CD4-positive, alpha-beta T cell treated with Interleukin-4 for 1 hour (primary cell): ENCODE measurements at regions not wholly inside any gene's neighbourhood (a gene's known extent, or its start where the extent isn't known, plus 50 kb on each side); places are given as distances from the start of the nearest gene placed in this dataset.
"Not testable (repeated sequence)": the region's sequence is repeated elsewhere in the genome, so short reads cannot be mapped to it uniquely, and the experiment has no call there.

Experiments
- DNase-seq, 2 donors: peaks; one replicate each; pipeline ENCODE4 v3.0.0-alpha.2; 2020 to 2022

GRCh38 chr14:37650356-37651037 is 55.1 kb downstream of the TTC6 start:
- DNase-seq, result no peak

- no peak for DNase-seq
These were observed 56.6 kb downstream of the TTC6 start for GRCh38 chr14:37652042-37652441.

DNA sequence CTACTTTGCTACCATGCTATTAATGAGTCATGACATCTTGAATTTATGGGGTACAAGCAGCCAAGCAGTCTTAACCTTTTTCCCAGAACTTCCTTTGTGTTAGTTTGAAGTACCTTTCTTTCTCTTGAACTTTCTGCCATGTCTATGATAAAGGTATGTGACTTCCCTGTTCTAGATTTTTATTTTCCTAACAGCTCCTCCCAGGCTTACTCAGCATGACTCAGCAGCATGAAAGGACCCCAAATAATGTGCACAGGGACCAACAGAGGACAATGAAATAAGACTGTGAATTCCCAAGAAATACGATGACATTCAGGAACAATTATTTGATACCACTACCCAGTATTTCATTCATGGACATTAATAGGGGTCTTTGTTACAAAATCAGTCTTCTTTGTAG is 60.0 kb downstream of the TTC6 start:
- no peak for DNase-seq

GRCh38 chr14:37658156-37658555 is 62.7 kb downstream of the TTC6 start:
- DNase-seq, result no peak

DNA sequence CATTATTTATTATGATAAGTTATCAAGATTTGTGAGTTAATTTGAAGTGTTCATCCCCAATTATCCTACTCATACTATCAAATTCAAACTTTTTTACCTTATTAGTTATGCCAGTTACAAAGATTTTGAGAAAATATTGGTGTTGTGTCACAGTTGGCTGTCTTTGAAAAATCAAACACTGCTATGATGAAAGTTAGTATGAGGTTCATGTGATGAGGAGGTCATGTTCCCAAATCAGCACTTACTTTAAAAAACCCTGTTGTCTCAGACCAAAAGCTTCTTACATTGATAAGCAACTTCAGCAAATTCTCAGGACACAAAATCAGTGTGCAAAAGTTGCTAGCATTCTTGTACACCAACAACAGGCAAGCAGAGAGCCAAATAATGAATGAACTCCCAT is 68.1 kb downstream of the TTC6 start:
- DNase-seq, result no peak

DNA sequence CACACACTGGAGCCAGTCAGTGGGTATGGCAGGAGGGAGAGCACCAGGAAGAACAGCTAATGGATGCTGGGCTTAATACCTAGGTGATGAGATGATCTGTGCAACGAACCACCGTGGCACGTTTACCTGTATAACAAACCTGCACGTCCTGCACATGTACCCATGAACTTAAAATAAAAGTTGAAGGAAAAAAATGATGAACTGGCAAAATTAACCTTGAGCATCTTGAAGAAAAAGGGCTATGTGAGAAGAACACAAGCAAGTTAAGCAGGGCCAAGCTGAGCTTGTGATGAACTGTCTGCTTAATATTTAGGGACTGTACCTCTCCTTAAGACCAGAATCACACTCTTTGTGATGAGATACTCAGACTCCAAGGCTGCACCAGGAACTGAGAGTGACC is 70.0 kb downstream of the TTC6 start:
- no peak for DNase-seq

GRCh38 chr14:37665951-37666350 is 70.5 kb downstream of the TTC6 start:
- DNase-seq, result no peak

- no peak for DNase-seq
These were observed 73.2 kb downstream of the TTC6 start for GRCh38 chr14:37668646-37669045.

- DNase-seq, result no peak
These were observed 73.8 kb downstream of the TTC6 start for GRCh38 chr14:37669242-37669641.

DNA sequence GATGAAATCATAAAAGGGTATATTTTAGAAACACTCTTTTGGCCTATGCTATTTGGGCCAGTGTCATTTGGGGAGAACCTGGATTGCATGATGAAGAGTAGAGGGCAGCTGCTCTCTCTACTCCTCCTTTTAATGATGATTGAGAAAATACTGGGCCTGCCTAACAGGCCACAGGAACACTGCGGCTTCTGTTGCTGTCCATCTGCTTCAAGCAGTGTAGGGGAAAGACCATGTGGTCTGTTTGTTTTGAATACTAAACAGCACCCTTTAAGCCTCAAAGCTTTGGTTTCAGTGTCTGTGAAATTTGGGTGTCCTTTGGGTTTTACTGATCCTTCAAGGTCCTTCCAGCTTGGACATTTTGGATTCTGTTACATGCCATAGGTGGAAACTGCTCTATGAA is 78.0 kb downstream of the TTC6 start:
- DNase-seq, result no peak

DNA sequence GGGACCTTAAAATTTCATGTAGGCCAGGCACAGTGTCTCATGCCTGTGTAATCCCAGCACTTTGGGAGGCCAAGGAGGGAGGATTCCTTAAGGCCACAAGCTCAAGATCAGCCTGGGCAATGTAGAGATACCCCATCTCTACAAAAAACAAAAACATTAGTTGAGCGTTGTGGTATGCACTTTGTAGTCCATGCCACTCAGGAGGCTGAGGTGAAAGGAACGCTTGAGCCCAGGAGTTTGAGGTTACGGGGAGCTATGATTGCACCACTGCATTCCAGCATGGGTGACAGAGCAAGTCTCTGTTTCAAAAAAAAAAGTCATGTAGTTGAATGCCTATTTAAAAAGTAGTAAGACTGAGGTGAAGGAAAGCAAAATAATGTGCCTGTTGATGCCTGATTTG is 83.5 kb downstream of the TTC6 start:
- no peak for DNase-seq

DNA sequence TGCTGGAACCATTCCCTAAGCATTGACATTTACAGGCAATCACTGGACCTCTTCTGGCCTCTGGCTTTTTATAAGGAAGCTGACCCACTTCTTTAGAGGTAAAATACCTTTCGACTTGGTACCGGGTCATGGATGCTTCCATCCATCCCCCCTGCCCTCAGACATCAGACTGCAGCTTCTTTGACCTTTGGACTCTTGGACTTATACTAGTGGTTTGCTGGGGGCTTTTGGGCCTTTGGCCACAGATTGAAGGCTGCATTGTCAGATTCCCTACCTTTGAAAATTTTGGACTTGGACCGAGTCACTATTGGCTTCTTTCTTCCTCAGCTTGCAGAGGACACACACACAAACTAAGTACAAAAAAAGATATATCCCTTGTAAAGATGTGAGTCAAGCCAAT is 86.1 kb downstream of the TTC6 start:
- DNase-seq, result no peak

GRCh38 chr14:37692680-37693079 is 97.3 kb downstream of the TTC6 start:
- DNase-seq, result not testable (repeated sequence)

GRCh38 chr14:37693420-37693819 is 98.0 kb downstream of the TTC6 start:
- DNase-seq, result not testable (repeated sequence)

- no peak for DNase-seq
These were observed 100.4 kb downstream of the TTC6 start for GRCh38 chr14:37695866-37696265.

GRCh38 chr14:37697489-37698121 is 102.2 kb downstream of the TTC6 start:
- no peak for DNase-seq

- no peak for DNase-seq
These were observed 103.7 kb downstream of the TTC6 start for GRCh38 chr14:37698840-37699777.

- DNase-seq, result no peak
These were observed 112.3 kb downstream of the TTC6 start for GRCh38 chr14:37707716-37708115.

GRCh38 chr14:37708481-37708880 is 113.1 kb downstream of the TTC6 start:
- DNase-seq, result no peak

GRCh38 chr14:37709419-37710195 is 114.2 kb downstream of the TTC6 start:
- no peak for DNase-seq

DNA sequence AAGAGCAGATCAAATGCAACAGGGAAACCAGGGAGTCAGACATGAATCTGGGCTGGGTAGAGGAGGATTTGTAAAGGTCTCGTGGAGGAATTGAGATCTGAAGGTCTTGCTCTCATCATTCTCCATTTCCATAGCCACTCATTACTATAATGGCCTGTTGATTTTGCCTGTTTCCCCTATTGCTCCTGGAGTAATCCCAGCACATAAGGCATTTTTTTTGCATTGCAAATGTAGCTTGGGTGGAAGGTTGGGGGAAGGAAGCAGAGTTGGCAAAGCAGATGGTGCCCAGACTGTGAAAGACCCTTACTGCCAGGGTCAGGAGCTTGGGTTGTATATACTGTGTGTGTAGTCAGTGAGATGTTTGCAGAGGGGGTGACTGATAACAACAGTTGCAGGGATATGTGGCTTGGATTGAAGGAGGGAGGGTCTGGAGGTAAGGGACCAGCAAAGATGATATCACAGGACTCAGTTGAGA is 116.0 kb downstream of the TTC6 start:
- DNase-seq, result no peak

GRCh38 chr14:37711831-37712475 is 116.5 kb downstream of the TTC6 start:
- no peak for DNase-seq
